ENCODE measurements at regions not wholly inside any gene's neighbourhood (a gene's known extent, or its start where the extent isn't known, plus 50 kb on each side); places are given as distances from the start of the nearest gene placed in this dataset.

DNA sequence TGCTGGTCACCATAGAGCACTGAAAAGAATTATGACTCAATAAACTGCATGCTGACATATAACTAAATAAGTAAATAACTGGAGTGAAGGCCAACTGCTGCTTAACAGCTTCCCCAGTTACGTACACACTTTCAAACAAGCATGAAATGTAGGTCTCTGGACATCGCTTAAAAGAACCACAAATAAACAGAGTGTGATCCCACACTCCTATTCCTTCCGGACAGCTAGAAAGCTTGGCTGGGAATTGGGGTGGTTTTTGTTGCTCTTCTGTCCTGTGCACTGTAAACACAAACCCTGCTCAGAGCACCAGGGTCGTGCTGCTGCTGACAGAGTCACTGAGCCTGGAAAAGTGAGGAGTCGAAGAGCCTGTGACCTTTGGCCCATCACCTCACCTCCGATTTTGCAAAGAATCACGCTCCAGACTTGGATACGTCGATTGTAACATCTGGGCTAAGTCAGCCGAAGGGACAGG lies 162.7 kb upstream of the NT5C1B start:
- TF ChIP-seq NFIC (IDR thresholded peaks at IDR 0.05) (no peak), EP300 (IDR thresholded peaks at IDR 0.05; ENCODE audit: borderline replicate concordance) (no peak), TAF1 (IDR thresholded peaks at IDR 0.05; ENCODE audit: low read depth) (no peak), TCF12 (IDR thresholded peaks at IDR 0.05; ENCODE audit: low read depth) (no peak)
- TF ChIP-seq, protein P1, sequence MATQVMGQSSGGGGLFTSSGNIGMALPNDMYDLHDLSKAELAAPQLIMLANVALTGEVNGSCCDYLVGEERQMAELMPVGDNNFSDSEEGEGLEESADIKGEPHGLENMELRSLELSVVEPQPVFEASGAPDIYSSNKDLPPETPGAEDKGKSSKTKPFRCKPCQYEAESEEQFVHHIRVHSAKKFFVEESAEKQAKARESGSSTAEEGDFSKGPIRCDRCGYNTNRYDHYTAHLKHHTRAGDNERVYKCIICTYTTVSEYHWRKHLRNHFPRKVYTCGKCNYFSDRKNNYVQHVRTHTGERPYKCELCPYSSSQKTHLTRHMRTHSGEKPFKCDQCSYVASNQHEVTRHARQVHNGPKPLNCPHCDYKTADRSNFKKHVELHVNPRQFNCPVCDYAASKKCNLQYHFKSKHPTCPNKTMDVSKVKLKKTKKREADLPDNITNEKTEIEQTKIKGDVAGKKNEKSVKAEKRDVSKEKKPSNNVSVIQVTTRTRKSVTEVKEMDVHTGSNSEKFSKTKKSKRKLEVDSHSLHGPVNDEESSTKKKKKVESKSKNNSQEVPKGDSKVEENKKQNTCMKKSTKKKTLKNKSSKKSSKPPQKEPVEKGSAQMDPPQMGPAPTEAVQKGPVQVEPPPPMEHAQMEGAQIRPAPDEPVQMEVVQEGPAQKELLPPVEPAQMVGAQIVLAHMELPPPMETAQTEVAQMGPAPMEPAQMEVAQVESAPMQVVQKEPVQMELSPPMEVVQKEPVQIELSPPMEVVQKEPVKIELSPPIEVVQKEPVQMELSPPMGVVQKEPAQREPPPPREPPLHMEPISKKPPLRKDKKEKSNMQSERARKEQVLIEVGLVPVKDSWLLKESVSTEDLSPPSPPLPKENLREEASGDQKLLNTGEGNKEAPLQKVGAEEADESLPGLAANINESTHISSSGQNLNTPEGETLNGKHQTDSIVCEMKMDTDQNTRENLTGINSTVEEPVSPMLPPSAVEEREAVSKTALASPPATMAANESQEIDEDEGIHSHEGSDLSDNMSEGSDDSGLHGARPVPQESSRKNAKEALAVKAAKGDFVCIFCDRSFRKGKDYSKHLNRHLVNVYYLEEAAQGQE (IDR thresholded peaks at IDR 0.05; ENCODE audit: low read depth), result no peak
- TF ChIP-seq, protein P2, sequence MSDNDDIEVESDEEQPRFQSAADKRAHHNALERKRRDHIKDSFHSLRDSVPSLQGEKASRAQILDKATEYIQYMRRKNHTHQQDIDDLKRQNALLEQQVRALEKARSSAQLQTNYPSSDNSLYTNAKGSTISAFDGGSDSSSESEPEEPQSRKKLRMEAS (IDR thresholded peaks at IDR 0.05), result no peak
- TF ChIP-seq, protein P3, sequence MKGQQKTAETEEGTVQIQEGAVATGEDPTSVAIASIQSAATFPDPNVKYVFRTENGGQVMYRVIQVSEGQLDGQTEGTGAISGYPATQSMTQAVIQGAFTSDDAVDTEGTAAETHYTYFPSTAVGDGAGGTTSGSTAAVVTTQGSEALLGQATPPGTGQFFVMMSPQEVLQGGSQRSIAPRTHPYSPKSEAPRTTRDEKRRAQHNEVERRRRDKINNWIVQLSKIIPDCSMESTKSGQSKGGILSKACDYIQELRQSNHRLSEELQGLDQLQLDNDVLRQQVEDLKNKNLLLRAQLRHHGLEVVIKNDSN (IDR thresholded peaks at IDR 0.05), result no peak
